GM12864 (cell line): ENCODE measurements at regions not wholly inside any gene's neighbourhood (a gene's known extent, or its start where the extent isn't known, plus 50 kb on each side); places are given as distances from the start of the nearest gene placed in this dataset.

Experiments used
- DNase-seq: peaks from one replicate; pipeline ENCODE4 v3.0.0-alpha.2; 2011; ENCODE audit warnings: low read depth
- H3K4me3 ChIP-seq: 2 replicates; pipeline ENCODE4 v1.5.1; 2011; ENCODE audit warnings: mild to moderate bottlenecking, low read depth, low read length, control low read depth
- CTCF ChIP-seq: IDR thresholded peaks from 2 replicates; pipeline ENCODE4 v1.5.1; 2011; ENCODE audit warnings: low read depth, mild to moderate bottlenecking, moderate library complexity, low read length, control low read depth, inconsistent platforms; ENCODE audit errors: missing control alignments

- H3K4me3 ChIP-seq: no peak overlapping the region
- TF ChIP-seq CTCF: no peak
These were observed 1405.5 kb downstream of the GRIK2 start for GRCh38 chr6:102799051-102799450.

GRCh38 chr6:102798636-102799035 lies 1405.1 kb downstream of the GRIK2 start:
- no peak for TF ChIP-seq CTCF
- DNase-seq: no peak
- no peak overlapping the region for H3K4me3 ChIP-seq

More at GRCh38 chr6:102799051-102799450, 1405.5 kb downstream of the GRIK2 start:
- DNase-seq: no peak

DNA sequence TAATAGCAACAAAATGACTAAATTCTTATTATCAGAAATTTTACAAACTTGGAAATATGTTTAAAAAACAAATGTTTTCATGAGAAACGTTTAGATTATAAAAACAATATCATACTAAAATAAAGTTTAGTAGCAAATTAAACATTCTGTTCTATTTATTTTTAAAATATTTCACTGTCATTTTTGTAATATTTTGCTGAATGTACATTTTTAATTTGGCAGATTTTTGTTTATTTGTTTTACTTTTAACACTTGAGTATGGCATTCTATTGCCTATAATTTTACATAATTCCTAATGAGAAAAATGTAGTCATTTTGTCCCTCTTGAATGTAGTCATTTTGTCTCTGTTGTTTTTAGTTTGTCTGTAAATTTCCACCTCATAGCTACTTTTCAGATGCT lies 1400.2 kb downstream of the GRIK2 start:
- no peak overlapping the region for H3K4me3 ChIP-seq
- TF ChIP-seq CTCF: no peak
- DNase-seq: no peak

GRCh38 chr6:102774326-102774725 lies 1380.8 kb downstream of the GRIK2 start:
- TF ChIP-seq CTCF: no peak
- DNase-seq: no peak
- no peak overlapping the region for H3K4me3 ChIP-seq

- DNase-seq: no peak
- no peak overlapping the region for H3K4me3 ChIP-seq
- TF ChIP-seq CTCF: no peak
These were observed 1380.1 kb downstream of the GRIK2 start for GRCh38 chr6:102773636-102774035.

GRCh38 chr6:102766963-102767362 lies 1373.5 kb downstream of the GRIK2 start:
- no peak for TF ChIP-seq CTCF
- DNase-seq: no peak
- H3K4me3 ChIP-seq: no peak overlapping the region

DNA sequence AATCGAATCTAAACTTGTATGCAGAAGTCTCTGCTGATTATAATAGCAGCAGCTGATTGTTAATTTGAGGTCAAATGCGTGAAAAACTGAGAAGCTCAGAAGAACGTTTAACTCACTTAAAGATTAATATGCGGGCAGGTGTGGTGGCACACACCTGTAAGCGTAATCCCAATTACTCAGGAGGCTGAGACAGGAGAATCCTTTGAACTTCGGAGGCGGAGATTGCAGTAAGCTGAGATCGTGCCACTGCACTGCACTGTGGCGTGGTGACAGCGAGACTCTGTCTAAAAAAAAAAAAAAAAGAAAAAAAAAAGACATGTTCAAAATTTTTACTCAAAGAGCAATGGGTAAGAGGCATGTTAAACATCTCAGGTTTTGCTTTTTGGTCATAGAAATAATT lies 1370.8 kb downstream of the GRIK2 start:
- TF ChIP-seq CTCF: no peak
- DNase-seq: no peak
- H3K4me3 ChIP-seq: no peak overlapping the region
